ENCODE measurements at regions not wholly inside any gene's neighbourhood (a gene's known extent, or its start where the extent isn't known, plus 50 kb on each side); places are given as distances from the start of the nearest gene placed in this dataset.

GRCh38 chr1:8086055-8086454 is 59.9 kb upstream of the ERRFI1 start:
- 96 to 97% (median 96%) methylated on average over 1 of the region's 1 CpG for WGBS, 3 donors
- peaks cover 12% of the 10 kb centered on the region for H3K4me1 ChIP-seq (ENCODE audit: insufficient read depth)
- intact Hi-C loops (cut with DNase I): no loop called here
- no peaks in the 10 kb centered on the region for H3K27me3 ChIP-seq
- no peak overlapping the region for H3K27ac ChIP-seq
- no peaks in the 10 kb centered on the region for H3K36me3 ChIP-seq
- no peak for TF ChIP-seq POLR2A (IDR thresholded peaks at IDR 0.05)
- no peak for TF ChIP-seq CTCF (IDR thresholded peaks at IDR 0.05)
- TF ChIP-seq EP300 (IDR thresholded peaks at IDR 0.05): no peak
- DNase-seq: no peak
- H3K4me3 ChIP-seq: no peak overlapping the region
- no peaks in the 10 kb centered on the region for H3K9me3 ChIP-seq

GRCh38 chr1:8084913-8085312 is 58.8 kb upstream of the ERRFI1 start:
- H3K27ac ChIP-seq: no peak overlapping the region
- intact Hi-C loops (cut with DNase I): no loop called here
- TF ChIP-seq CTCF (IDR thresholded peaks at IDR 0.05) (no peak), POLR2A (IDR thresholded peaks at IDR 0.05) (no peak), EP300 (IDR thresholded peaks at IDR 0.05) (no peak)
- 96 to 98% (median 97%) methylated on average over 6 of the region's 6 CpGs for WGBS, 3 donors
- peaks cover 12% of the 10 kb centered on the region for H3K4me1 ChIP-seq (ENCODE audit: insufficient read depth)
- no peaks in the 10 kb centered on the region for H3K27me3 ChIP-seq
- H3K9me3 ChIP-seq: no peaks in the 10 kb centered on the region
- no peak overlapping the region for H3K4me3 ChIP-seq
- DNase-seq: no peak
- H3K36me3 ChIP-seq: no peaks in the 10 kb centered on the region

DNA sequence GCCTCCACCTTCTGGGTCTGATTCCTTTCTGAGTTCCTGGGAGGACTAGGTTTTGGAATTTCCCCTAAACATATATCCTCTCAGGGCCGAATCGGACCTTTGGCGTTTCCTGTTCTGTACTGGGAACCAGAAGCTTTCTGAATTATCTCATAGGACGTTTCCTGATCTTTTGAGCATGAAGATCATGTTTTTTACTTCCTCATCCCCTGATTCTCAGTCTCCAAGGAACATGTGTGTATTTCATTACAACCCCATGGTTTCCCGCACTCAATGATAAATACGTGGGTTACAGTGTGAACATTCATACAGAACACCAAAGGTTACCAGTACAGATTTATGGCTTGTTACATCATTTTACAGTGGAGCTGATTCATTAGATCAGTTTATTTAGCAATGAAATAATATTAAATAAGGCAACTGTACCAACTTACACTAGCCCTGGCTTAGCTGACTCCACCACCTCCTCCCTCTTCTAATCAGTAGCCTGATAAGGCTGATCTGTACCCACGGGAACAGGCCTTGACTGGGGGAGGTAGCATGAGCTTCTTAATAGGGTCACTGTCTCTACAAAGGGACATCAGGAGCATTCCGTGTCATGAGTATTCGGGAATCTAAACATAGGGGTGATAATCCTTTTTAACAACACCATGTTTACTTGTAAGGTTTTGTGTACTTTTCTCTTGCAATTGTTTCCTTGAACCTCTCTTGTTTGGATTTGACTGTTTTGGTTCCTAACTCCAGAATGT is 57.8 kb upstream of the ERRFI1 start:
- Histone ChIP-seq H3K4me3 (no peak overlapping the region), H3K27ac (peak overlapping the region in 1 of 2 donors; percentile 13), H3K9me3 (no peaks in the 10 kb centered on the region), H3K27me3 (no peaks in the 10 kb centered on the region), H3K4me1 (ENCODE audit: insufficient read depth) (peaks cover 12% of the 10 kb centered on the region), H3K36me3 (no peaks in the 10 kb centered on the region)
- 11 to 15% (median 12%) methylated on average over 9 of the region's 9 CpGs for WGBS, 3 donors
- TF ChIP-seq EP300 (IDR thresholded peaks at IDR 0.05) (no peak), POLR2A (IDR thresholded peaks at IDR 0.05) (no peak), CTCF (IDR thresholded peaks at IDR 0.05) (no peak)
- intact Hi-C loops (cut with DNase I): no loop called here
- no peak for DNase-seq

- Histone ChIP-seq H3K4me1 (ENCODE audit: insufficient read depth) (peaks cover 18% of the 10 kb centered on the region), H3K36me3 (no peaks in the 10 kb centered on the region), H3K4me3 (no peak overlapping the region), H3K27ac (no peak overlapping the region), H3K9me3 (no peaks in the 10 kb centered on the region), H3K27me3 (no peaks in the 10 kb centered on the region)
- DNase-seq: peak in 2 of 5 donors; percentile 42 to 52
- no peak for TF ChIP-seq CTCF (IDR thresholded peaks at IDR 0.05)
- no peak for TF ChIP-seq POLR2A (IDR thresholded peaks at IDR 0.05)
- TF ChIP-seq EP300 (IDR thresholded peaks at IDR 0.05): no peak
- intact Hi-C loops (cut with DNase I): no loop called here
- WGBS, 3 donors: 36 to 52% (median 52%) methylated on average over 2 of the region's 2 CpGs
Observed at GRCh38 chr1:8082945-8083344, 56.8 kb upstream of the ERRFI1 start.

Measured in ovary (tissue), 7 donors.